OCI-LY1 (cell line): ENCODE measurements at regions not wholly inside any gene's neighbourhood (a gene's known extent, or its start where the extent isn't known, plus 50 kb on each side); places are given as distances from the start of the nearest gene placed in this dataset.

Experiments
- H2AFZ ChIP-seq: fragments of 200-600 bp; sonication (generic), shearing (Covaris generic); 2 replicates; pipeline ENCODE4 v1.6.0; 2014; ENCODE audit warnings: antibody characterized with exemption, mild to moderate bottlenecking, low read length
- H3F3A ChIP-seq: fragments of 200-600 bp; sonication (generic), shearing (Covaris generic); 2 replicates; pipeline ENCODE4 v1.6.0; 2014; ENCODE audit warnings: mild to moderate bottlenecking, antibody characterized with exemption, low read length, moderate library complexity; ENCODE audit not compliant: insufficient read depth
- H3K27ac ChIP-seq: fragments of 200-600 bp; sonication (generic); 2 replicates; pipeline ENCODE4 v1.5.1; 2014; ENCODE audit warnings: low read length, mixed run types, mild to moderate bottlenecking, low read depth; ENCODE audit not compliant: poor library complexity, severe bottlenecking
- H3K27me3 ChIP-seq: fragments of 200-600 bp; sonication (generic); 2 replicates; pipeline ENCODE4 v1.6.0; 2014; ENCODE audit warnings: antibody characterized with exemption, mild to moderate bottlenecking, low read length, moderate library complexity; ENCODE audit not compliant: insufficient read depth
- H3K36me3 ChIP-seq: fragments of 200-600 bp; sonication (generic); 2 replicates; pipeline ENCODE4 v1.6.1; 2014; ENCODE audit warnings: mild to moderate bottlenecking, antibody characterized with exemption, low read length, moderate library complexity, mixed read lengths; ENCODE audit not compliant: insufficient read depth
- H3K4me1 ChIP-seq: fragments of 200-600 bp; sonication (generic); 2 replicates; pipeline ENCODE4 v1.5.1; 2014; ENCODE audit warnings: mild to moderate bottlenecking, low read length, moderate library complexity; ENCODE audit not compliant: insufficient read depth, severe bottlenecking
- H3K4me2 ChIP-seq: fragments of 200-600 bp; sonication (generic), shearing (Covaris generic); 2 replicates; pipeline ENCODE4 v1.6.1; 2014; ENCODE audit warnings: low read length
- H3K4me3 ChIP-seq: fragments of 200-600 bp; sonication (generic); 2 replicates; pipeline ENCODE4 v1.5.1; 2014; ENCODE audit warnings: low read length, low read depth, mild to moderate bottlenecking, mixed read lengths; ENCODE audit not compliant: poor library complexity, severe bottlenecking
- H3K79me2 ChIP-seq: fragments of 200-600 bp; shearing (Covaris generic); 2 replicates; pipeline ENCODE4 v1.6.1; 2016; ENCODE audit warnings: mixed run types, low read length, mixed read lengths; ENCODE audit not compliant: insufficient read depth
- H3K9ac ChIP-seq: fragments of 200-600 bp; sonication (generic), shearing (Covaris generic); 2 replicates; pipeline ENCODE4 v1.6.1; 2014; ENCODE audit warnings: mild to moderate bottlenecking, low read length, mixed read lengths
- H3K9me2 ChIP-seq: fragments of 200-600 bp; sonication (generic), shearing (Covaris generic); 2 replicates; pipeline ENCODE4 v1.6.1; 2014; ENCODE audit warnings: low read depth, mild to moderate bottlenecking, low read length, mixed read lengths
- H3K9me3 ChIP-seq: fragments of 200-600 bp; shearing (Covaris generic); 2 replicates; pipeline ENCODE4 v1.6.1; 2014; ENCODE audit warnings: low read length, mixed read lengths
- H4K20me1 ChIP-seq: fragments of 200-600 bp; sonication (generic), shearing (Covaris generic); 2 replicates; pipeline ENCODE4 v1.6.0; 2016; ENCODE audit warnings: mild to moderate bottlenecking, low read length; ENCODE audit not compliant: insufficient read depth
- EZH2 ChIP-seq: fragments of 200-600 bp; sonication (generic), shearing (Covaris generic); IDR thresholded peaks from 2 replicates; pipeline ENCODE4 v1.8.0; 2017; ENCODE audit warnings: borderline replicate concordance, mixed run types, mild to moderate bottlenecking, antibody characterized with exemption, low read length, moderate library complexity, mixed read lengths
- TF ChIP-seq, protein P1 (sequence below): fragments of 200-600 bp; sonication (generic), shearing (Covaris generic); IDR thresholded peaks from 2 replicates; pipeline ENCODE4 v1.5.1; 2017; ENCODE audit warnings: mild to moderate bottlenecking, antibody characterized with exemption, low read length, moderate library complexity, mixed read lengths

DNA sequence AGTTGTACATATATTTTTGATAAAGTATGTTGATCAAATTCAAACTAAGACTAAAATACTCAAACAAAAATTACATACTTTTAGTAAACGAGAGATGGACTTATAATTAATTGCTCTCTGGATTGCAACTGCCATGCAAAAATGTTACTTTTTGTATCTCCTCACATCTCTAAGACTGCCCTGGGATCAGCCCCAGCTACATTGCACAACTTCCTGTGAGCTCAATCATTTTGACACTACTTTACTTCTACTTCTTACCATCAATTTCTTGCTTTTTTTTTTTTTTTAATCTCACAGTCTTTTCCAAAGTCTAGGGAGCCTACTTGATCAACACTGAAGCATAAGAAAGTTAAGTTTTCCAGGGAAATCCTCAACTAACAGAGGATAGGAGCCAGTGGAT is 506.0 kb upstream of the CDH10 start:
- Histone ChIP-seq H4K20me1 (no peaks in the 10 kb centered on the region), H3K9me2 (no peaks in the 10 kb centered on the region), H3K27ac (no peak overlapping the region), H2AFZ (no peak overlapping the region), H3K27me3 (no peaks in the 10 kb centered on the region), H3K36me3 (no peaks in the 10 kb centered on the region), H3K4me3 (no peak overlapping the region), H3K9me3 (no peaks in the 10 kb centered on the region), H3F3A (no peaks in the 10 kb centered on the region), H3K79me2 (no peaks in the 10 kb centered on the region), H3K9ac (no peak overlapping the region), H3K4me2 (no peak overlapping the region), H3K4me1 (no peaks in the 10 kb centered on the region)
- no peak for TF ChIP-seq EZH2
- TF ChIP-seq, protein P1, sequence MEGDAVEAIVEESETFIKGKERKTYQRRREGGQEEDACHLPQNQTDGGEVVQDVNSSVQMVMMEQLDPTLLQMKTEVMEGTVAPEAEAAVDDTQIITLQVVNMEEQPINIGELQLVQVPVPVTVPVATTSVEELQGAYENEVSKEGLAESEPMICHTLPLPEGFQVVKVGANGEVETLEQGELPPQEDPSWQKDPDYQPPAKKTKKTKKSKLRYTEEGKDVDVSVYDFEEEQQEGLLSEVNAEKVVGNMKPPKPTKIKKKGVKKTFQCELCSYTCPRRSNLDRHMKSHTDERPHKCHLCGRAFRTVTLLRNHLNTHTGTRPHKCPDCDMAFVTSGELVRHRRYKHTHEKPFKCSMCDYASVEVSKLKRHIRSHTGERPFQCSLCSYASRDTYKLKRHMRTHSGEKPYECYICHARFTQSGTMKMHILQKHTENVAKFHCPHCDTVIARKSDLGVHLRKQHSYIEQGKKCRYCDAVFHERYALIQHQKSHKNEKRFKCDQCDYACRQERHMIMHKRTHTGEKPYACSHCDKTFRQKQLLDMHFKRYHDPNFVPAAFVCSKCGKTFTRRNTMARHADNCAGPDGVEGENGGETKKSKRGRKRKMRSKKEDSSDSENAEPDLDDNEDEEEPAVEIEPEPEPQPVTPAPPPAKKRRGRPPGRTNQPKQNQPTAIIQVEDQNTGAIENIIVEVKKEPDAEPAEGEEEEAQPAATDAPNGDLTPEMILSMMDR, result no peak

DNA sequence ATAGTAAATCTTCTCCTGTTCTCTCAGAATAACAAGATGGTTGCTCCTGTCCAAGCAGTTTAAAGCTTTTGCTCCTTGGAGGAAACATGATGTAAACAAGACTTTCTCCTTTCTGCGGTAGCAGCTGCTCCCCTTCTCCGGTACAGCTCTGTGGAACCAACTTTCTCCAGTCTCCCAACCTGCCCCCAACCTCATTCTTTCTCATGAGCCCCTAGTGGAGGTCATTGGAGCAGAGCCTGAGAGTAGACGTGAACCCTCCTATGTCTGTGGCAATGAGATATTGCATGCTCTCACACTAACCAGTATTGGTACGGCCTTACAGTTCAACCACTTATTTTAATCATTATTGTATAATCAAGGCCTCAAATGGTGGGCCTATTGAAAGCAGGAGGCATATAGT is 483.8 kb upstream of the CDH10 start:
- Histone ChIP-seq H2AFZ (no peak overlapping the region), H3K4me1 (no peaks in the 10 kb centered on the region), H3K4me3 (no peak overlapping the region), H4K20me1 (no peaks in the 10 kb centered on the region), H3K36me3 (no peaks in the 10 kb centered on the region), H3K27me3 (no peaks in the 10 kb centered on the region), H3F3A (no peaks in the 10 kb centered on the region), H3K4me2 (no peak overlapping the region), H3K9me3 (no peaks in the 10 kb centered on the region), H3K9me2 (no peaks in the 10 kb centered on the region; the same call in 1 of the 2 replicates), H3K9ac (no peak overlapping the region), H3K79me2 (no peaks in the 10 kb centered on the region), H3K27ac (no peak overlapping the region)
- TF ChIP-seq, protein P1, result no peak
- TF ChIP-seq EZH2, result no peak

DNA sequence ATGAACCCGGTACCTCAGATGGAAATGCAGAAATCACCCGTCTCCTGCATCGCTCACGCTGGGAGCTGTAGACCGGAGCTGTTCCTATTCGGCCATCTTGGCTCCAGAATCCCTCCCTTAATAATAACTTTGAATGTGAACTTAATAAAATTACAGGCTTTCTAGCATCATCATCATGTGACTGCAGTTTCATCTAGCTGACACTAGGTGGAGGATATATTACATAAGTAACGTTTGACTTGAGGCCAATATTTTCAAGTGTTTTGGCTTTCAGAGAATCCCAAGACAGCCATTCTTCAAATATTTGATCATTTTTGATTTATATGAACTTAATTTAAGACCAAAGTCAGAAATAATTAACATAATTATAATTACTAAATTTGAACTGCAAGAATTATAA is 474.9 kb upstream of the CDH10 start:
- Histone ChIP-seq H3F3A (no peaks in the 10 kb centered on the region), H3K36me3 (no peaks in the 10 kb centered on the region), H3K27me3 (no peaks in the 10 kb centered on the region), H3K27ac (no peak overlapping the region), H3K9me2 (no peaks in the 10 kb centered on the region), H2AFZ (no peak overlapping the region), H3K9ac (no peak overlapping the region), H3K79me2 (no peaks in the 10 kb centered on the region), H3K9me3 (no peaks in the 10 kb centered on the region), H3K4me2 (no peak overlapping the region), H3K4me1 (no peaks in the 10 kb centered on the region), H3K4me3 (no peak overlapping the region), H4K20me1 (no peaks in the 10 kb centered on the region)
- TF ChIP-seq, protein P1, result peak; percentile 50
- TF ChIP-seq EZH2, result no peak
